ENCODE measurements at regions not wholly inside any gene's neighbourhood (a gene's known extent, or its start where the extent isn't known, plus 50 kb on each side); places are given as distances from the start of the nearest gene placed in this dataset.

DNA sequence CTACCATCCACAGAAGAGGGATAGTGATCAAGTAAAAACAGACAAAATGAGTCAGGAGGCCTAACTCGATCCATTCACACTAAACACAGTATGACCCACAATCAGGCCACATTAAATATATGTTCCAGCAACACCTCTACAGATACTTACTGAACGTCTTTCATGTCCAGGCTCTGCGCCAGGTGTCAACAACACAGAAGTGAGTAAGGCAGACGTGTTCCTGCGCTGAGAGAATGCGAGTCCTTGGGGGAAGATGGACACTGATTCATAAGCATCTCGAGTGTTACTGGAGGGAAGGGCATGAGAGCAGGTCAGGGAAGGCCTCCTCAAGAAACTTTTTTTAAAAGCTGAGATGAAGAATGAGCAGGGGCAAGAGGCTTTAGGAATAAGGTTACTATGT, 164.3 kb upstream of the CLINT1 start:
- TF ChIP-seq POLR2A (IDR thresholded peaks at IDR 0.05): no peak
- TF ChIP-seq, protein P1, sequence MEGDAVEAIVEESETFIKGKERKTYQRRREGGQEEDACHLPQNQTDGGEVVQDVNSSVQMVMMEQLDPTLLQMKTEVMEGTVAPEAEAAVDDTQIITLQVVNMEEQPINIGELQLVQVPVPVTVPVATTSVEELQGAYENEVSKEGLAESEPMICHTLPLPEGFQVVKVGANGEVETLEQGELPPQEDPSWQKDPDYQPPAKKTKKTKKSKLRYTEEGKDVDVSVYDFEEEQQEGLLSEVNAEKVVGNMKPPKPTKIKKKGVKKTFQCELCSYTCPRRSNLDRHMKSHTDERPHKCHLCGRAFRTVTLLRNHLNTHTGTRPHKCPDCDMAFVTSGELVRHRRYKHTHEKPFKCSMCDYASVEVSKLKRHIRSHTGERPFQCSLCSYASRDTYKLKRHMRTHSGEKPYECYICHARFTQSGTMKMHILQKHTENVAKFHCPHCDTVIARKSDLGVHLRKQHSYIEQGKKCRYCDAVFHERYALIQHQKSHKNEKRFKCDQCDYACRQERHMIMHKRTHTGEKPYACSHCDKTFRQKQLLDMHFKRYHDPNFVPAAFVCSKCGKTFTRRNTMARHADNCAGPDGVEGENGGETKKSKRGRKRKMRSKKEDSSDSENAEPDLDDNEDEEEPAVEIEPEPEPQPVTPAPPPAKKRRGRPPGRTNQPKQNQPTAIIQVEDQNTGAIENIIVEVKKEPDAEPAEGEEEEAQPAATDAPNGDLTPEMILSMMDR (IDR thresholded peaks at IDR 0.05): no peak

Measured in adrenal gland (tissue), 5 donors.